Stimulated activated CD4-positive, alpha-beta T cell treated with anti-CD3 and anti-CD28 coated beads, TNF-alpha, amount 100 ng/mL, for 4 hours (primary cell): ENCODE measurements at regions not wholly inside any gene's neighbourhood (a gene's known extent, or its start where the extent isn't known, plus 50 kb on each side); places are given as distances from the start of the nearest gene placed in this dataset.

Experiments used
- DNase-seq, 3 experiments: peaks; one replicate each; pipeline ENCODE4 v3.0.0-alpha.2; 2020; ENCODE audit warnings: low read depth in 3 of 3

DNA sequence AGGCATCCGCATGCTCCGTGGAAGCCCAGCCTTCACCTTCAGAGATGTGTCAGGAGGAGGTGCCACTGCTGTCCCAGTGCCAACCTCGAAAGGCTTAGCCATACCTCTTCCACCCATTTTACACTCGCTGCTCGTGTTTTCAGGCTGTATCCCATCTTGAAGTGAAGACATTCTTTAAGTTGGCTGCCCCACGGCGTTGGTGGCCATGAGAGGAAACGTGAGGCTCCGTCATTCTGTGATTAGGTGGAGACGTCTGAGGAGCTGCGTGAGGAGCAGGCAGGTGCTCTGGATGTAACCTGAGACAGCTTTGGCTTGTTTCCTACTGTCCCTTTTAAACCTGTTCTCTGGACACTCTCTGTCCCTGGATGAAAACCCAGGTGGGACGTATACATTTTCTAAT is 159.9 kb upstream of the RNF32 start:
- DNase-seq: no peak

DNA sequence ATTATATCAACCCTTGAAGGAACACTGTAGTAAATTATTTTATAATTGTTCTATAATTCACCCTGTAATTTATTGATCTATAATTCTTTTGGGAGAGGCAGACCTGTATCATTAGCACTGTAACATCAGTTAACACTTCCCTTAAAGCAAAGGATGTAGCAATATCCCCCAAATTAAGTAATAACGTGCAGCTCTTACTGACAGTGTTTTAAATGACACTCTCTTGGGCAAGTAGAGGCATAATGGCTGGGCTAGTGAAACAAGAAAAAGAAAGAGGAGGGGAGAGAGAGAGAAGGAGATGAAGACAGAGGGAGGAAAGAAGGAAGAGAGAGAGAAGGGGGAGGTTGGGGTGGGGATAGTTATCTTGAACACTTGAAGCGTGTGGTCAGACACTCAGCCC is 161.0 kb upstream of the RNF32 start:
- no peak for DNase-seq

DNA sequence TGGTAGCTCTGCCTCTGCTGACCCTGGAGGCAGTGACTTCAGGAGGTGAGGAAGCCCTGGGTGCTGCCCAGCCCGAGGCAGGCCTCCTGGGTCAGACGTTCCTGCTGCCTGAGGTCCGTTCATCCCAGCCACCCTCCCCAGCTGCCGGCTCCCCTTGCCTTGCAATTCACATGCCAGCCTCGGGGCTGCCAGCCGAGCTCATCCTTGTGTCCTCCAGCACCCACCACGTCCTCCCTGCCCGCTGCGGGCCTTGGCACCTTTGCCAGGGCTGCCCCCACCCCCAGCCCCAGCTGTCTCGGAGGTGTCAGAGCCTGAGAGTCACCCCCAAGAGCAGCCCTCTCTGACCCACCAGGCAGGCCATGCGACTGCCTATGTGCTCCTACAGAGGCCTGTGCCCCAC is 162.1 kb upstream of the RNF32 start:
- DNase-seq: no peak

DNA sequence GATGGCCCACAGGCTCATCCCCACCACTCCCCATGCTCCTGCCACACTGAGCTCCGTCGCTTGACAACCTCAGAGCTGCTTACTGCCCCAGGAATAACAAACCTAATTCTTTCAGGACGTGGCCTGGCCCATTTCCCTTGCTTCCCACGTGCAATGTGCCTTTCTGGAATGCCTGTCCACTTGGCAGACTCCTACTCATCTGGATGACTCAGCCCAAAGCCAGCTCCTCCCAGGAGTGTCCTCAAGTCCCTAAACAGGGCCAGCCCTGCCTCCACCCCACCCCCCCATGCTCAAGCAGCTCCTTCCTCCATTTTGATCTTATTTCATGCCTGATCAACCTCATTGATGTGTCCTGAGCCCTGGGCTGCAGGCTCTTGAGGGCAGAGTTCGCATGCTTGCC is 164.9 kb upstream of the RNF32 start:
- no peak for DNase-seq

DNA sequence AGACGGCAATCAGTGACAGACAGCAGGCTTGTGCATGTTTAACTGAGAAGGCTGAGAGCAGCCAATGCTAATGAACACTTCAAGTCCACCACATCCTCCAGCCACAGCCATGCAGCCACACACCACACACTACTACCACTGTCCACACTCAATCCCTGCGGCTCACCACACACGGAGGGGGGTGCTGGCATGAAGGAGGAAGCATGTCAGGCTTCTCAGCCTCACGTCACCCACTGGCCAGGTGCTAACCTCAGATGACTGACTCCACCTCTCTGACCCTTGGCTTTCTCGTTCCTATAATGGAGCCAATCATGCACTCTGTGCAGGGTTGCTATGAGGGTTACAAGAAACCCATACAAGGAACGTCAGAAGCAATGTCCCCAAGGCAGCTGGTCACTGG is 165.4 kb upstream of the RNF32 start:
- DNase-seq: no peak

DNA sequence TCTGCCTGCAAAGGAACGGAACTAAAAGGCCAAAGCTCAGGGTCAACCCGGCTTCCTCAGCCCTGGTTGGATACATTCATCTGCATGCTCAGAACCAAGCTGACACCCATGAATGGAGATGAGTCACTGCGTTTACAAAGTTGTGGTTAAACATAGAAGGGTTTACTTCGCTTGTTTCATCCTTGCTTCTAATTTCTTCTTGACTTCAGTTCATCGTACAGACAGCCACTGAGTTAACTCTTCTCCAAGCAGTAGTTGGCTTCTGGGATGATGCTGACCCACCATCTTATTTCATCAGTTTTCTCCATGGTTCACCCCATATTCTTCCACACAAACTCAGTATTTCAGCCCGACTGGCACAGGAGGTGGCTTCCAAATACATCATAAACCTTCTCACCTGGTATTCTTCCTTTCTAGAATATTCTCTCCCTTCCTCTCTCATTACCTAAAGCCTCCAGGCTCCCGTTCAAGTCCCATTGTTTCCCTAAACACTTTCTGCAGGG is 166.3 kb upstream of the RNF32 start:
- DNase-seq: no peak

DNA sequence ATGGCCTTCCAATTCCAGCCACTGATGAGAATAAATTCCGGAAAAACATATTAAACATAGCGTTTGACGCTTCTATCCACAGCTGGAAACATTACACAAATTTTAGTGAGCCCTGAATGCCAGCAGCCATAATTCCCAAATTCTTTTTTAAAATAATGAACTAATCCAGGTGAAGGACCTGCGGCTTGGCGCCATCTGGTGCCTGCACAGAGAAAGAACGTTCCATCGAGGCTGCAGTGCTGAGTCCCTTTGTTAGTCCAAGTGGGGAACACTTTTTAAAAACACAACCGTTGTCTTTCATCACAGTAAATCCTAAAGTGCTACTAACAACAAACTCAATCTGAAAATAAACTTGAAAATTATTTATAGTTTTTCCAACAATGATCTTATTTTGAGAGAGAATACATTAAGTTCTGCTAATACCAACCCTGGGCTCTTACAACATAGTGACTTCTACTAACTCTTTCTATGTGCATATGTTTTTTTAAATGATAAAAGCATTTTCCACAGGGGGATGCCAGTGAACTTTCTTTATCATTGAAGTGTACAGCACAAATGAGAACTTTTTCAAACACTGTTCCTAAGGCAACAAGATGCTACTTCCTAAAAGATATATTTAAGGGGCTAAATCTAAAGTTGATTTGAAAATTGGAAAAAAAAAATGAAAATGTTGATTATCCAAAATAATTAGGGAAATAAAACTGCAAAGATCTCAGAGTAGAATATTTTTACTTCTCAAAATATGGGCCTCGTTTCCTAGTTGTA is 166.9 kb upstream of the RNF32 start:
- DNase-seq: no peak

DNA sequence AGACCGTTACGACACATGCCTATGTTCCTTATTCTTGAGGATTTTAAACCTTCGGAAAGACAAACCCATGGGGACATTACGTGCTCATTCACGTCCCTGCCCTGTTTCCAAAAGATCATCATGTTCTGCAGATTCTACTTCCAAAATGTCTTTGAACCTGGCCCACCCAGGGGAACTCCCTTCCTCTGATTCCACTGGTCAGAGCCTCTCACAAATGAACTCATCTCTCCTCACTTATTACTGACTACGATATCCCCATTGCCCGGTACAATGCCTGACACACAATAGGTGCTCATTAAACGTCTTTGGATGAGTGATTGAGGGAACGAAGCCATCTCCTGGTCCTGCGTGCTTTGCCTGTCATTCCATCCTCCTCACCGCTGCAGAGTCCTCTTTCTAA is 168.3 kb upstream of the RNF32 start:
- no peak for DNase-seq

DNA sequence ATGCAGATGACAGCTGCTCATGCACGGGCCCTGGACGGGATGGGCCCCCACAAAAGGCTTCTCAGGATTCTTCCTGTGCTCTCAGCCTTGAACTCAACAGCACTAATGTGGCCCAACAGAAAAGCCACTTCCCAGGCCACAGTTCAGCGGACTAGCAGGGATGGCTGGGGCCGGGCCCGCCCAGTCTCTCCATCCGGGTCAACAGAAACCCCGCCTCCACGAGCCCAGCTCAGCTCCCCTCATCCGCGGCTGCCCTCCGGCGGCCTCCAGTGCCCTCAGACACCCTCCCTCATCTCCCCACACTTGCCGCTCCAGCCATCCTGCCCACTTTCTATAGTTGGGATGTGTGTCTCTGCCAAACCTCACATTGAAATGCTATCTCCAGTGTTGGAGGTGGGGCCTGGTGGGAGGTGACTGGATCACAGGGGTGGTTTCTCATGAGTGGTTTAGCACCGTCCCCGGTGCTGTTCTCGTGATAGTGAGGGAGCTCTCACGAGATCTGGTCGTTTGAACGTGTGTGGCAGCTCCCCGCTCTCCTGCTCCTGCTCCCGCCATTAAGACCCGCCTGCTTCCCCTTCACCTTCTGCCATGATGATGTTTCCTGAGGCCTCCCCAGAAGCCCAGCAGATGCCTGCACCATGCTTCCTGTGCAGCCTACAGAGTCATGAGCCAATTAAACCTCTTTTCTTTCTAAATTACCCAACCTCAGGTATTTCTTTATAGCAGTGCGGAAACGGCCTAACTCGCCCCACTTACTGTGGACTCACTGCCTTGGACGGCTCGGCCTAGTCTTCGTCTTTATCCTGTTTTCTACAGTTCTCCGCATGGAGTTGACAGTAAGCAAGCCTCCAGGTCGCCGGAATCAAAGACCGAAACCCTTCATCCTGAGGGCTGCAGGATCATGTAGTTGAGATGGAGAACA is 169.9 kb upstream of the RNF32 start:
- no peak for DNase-seq

DNA sequence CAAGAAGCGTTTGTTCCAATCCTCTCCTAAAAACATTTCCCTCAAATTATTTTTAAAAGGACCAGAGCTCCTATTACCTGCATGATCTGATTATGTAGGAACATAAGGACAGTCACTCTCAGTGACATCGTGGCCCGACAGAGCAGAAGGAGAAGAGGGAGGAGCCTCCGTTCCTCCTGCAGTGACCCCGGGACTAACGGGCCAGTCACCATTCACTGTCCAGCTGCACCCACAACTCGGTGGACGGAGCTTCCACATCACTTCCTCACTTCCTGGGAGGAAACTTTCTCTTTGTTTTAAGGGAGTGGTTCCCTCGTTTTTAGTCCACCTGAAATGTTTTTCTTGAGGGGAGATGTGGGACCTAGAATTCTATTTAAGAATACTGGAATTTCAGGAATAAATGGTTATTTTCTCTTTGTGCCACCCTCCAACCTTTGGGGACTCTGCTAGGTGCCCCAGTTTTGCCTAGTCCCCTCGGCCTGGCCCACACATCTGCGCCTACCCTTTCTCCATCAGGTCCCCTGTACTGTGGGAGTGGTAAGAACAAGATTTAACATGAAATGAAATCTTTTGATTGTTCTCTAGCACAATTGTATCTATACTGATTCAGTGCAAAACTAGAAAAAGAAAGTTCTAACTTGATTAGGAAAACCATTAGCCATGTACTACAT is 173.5 kb upstream of the RNF32 start:
- DNase-seq: no peak

DNA sequence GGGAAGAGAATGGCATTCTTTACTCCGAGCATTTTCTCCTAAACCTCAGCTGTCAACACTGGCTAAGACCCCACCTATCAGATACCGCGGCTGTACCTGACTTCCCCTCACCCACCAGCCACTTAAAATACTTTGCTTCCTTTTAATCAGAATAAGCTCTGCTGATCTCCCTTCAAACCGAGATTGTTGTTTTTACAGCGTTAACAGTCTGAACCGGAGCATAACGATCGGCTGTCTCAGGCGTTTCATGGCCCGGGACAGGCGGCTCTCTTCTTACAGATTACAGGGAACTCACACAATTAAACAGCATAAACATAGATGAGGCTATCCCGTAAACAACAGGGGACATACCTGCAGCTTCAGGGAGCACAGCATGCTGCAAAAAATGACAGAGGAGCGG is 174.3 kb upstream of the RNF32 start:
- DNase-seq: no peak

DNA sequence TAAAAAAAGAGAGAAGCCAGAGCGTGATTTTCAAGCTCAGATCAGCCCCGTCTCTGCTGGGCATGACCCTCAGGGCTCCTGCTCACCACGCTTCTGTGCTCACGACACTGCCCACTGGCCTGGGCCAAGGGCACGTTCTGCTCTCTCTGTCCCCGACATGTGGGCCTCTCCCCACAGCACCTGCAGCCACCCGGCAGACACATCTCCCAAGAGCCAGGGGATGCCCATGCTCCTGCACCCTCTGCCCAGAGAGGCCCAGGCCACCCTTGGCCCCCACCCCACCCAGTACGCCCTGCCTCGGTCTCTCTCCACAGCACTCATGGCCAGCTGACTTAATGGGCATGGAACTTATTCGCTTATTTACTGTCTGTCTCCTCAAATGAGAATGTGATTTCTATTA is 175.4 kb upstream of the RNF32 start:
- DNase-seq: no peak

DNA sequence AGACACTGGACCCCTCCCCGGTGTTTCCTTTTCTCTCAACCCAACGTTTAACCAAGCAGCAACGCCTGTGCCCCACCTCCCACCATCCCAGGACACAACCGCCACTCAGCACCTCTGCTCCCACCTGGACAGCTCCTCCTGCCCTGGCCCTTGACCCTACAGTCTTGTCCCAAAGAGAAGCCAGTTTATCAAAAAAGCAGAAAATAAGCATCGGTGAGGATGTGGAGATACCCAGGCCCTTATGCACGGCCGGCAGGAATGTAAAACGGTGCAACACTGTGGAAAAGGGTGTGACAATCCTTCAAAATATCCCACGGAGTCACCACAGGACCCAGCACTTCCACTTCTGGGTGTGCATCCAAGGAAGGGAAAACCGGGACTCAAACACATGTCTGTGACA is 176.2 kb upstream of the RNF32 start:
- DNase-seq: no peak

DNA sequence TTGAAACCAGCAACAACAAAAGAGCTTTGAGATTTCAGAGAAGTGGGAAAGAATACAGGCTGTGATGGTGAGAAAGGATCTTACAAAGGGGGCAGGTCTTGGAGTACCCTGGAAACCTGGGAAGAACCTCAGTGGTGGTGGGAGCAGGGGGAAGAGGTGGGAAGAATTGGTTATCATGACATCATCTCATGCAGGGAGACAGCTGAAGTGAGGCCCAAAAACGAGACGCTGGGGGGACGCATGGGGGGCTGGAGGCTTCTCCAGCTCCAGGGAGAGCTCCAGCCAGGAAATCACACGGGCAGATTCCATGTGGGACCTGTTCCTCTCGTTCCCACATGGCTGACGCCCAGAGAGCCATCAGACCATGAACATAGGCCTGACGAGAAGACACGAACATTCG is 177.3 kb upstream of the RNF32 start:
- DNase-seq: no peak

DNA sequence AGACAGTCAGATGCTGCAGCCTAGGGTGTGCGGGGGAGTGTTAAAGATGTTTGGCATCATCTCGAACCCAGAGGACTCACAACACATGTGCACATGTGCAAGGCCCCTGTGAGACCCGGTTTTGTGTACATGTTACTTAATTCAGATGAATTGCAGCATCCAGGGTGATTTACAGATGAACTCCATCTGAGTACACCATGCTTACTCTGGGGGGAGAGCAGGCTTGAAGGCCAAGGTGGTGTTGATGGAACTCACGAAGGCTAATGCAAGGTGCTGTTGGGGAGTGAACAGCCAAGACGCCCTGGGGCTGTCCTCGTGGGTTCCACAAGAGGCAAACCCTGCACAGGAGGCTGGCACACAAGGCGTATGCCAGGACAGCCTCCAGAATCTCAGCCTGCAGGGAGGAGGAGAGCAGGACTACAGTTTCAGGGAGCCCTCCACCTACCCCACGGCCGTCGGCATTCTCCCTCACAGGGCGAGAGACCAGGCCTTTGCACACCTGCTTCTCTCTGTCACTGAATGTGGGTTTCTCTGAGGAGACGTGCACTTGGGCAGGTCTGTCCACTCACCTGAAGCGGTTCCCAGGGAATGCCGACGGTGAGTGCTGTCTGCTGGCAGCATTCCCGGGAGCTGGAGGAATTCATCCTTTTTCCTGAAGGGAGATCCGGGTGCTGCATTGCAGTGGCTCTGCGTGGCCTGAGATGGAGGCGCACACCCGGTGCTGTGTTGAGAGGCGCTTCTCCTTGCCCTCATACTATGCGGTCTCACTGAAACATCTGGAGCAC is 178.5 kb upstream of the RNF32 start:
- DNase-seq: no peak

DNA sequence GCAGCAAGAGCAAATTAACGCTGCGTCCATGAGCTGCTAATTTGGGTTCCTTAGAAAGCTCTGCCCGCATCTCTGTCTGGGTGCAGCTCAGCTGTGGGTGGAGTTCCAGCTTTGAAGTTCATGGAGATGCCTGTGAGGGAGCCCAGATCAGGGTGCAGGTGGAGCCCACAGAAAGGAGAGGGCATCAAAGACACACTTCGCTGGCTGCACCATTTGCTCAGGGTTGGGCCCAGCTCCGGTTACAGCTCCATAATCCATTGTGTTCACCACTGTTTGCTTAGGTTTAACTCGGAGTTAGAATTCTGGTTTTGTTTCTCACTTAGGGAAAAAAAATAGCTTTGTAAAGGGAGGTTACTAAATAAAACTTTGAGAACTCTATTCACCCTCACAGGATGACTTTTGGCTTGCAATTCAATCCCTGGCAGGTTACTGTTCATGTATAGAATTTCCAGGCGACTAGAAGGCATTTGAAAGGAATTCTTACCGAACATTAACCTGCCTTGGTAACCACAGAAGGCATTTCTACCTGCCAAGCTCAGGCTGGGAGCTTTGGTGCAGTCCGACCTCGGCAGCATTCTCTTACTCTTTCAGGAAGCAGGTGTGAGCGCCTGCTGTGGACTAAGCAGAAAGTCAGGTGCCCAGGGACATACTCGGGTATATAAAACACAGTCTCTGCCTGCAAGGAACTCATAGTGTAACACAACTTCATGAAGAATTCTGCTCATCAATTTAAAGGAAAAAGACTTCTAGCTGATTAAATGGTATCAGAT is 179.5 kb upstream of the RNF32 start:
- DNase-seq: no peak

DNA sequence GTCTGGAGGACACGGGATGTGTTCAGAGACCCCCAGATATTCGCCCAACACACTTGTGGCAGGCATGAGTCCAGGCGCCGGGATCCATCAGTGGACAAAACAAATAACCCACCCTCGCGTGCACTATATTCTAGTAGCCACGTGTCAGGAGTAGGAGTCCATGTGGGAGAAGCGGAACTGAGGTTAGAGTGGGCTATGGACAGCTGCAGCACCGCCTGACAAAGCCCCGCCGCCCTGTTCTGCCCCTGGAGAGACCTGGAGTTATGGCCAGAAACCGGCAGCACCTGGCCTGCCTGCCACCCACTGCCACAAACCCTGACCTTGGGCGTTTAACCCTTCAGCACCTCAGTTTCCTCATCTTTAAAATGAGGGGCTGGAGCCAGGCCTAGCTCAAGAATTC is 181.0 kb upstream of the RNF32 start:
- no peak for DNase-seq

DNA sequence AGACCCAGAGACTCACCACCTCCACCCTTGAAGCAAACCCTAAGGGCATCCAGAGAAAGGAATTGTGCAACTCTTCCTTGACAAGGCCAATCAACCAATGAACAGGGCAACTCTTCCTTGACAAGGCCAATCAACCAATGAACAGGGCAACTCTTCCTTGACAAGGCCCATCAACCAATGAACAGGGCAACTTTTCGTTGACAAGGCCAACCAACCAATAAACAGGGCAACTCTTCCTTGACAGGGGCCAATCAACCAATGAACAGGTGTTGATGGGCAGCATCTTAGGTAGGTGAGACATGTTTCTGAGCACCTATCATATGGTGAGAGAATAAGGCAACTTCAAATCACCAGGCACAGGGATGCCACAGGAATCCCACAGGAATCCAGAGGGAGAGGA is 181.5 kb upstream of the RNF32 start:
- no peak for DNase-seq

DNA sequence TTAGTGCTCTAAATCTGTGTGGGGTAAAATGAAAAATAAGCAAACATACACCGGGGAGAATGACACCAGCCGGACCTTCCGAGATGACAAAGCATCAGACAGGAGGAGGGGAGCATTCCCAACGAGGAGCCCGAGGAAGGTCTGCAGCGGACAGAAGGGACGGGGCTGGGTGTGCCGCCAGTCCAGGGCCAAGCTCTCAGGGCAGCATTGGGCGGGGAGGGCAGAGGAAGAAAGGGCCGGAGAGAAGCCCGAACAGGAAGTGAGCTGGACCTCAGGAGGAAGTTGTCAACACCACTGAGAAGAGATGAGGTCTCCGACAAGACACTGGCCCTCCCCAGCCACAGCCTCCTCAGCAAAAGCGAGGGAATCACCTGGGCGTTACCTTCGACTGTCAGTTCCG is 182.6 kb upstream of the RNF32 start:
- DNase-seq: no peak

DNA sequence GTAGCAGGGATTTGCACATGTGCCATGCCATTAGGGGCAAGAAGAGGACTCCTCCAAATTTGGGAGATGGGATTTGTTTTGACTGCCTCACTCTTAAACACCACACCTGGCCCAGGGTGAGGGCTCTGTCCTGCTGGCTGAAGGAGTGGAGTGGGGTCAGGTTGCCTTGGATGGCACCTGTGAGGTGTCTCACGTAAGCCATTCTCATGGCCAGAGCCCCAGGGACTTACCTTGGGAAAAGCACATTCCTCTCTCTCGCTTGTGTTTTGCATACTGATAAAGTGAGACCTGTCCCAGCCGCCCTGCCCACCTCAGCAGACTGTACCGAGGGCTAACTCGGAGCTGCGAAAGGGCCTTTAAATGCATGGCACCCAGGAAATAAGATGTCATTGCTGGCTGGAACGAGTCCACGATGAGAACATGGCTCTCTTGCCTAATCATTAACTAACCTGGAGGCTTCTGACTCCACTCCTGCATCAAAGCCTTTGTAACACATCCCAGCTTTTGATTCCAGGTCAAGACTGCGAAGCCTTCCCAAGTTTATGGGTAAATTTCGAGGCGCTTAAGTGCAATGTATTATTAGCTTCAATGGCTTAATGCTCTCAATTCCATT is 184.0 kb upstream of the RNF32 start:
- DNase-seq: no peak
